ENCODE measurements at regions not wholly inside any gene's neighbourhood (a gene's known extent, or its start where the extent isn't known, plus 50 kb on each side); places are given as distances from the start of the nearest gene placed in this dataset.

GRCh38 chr5:6082685-6083084 lies 295.7 kb downstream of the MED10 start:
- Histone ChIP-seq H3K79me2 (ENCODE audit: control insufficient read depth in 1 of 2, insufficient read depth in 2 of 2, low read length in 2 of 2) (no peaks in the 10 kb centered on the region), H3K4me1 (replicated peaks in 1 of 4; ENCODE audit: control insufficient read depth in 3 of 4, insufficient read depth in 4 of 4, low read length in 3 of 4) (no peaks in the 10 kb centered on the region; a peak in 1 of 7 replicates), H3K4me2 (ENCODE audit: insufficient read depth in 1 of 2, low read depth in 2 of 2, low read length in 2 of 2) (no peak overlapping the region), H3K79me1 (ENCODE audit: low read depth, low read length) (0 out of 2 replicates have a peak, but pooled peaks cover 2% of the 10 kb centered on the region), H3K14ac (ENCODE audit: insufficient read length) (no peak overlapping the region), H2BK120ac (replicated peaks; ENCODE audit: low read depth, low read length) (no peak overlapping the region), H2AK5ac (ENCODE audit: low read depth, low read length) (no peak overlapping the region), H3K9me3 (ENCODE audit: insufficient read depth in 2 of 2, low read depth in 1 of 2, low read length in 1 of 2) (no peaks in the 10 kb centered on the region), H2BK15ac (ENCODE audit: low read length) (no peak overlapping the region), H4K5ac (ENCODE audit: insufficient read length, low read depth, low read length) (no peak overlapping the region), H3K36me3 (ENCODE audit: control insufficient read depth in 2 of 4, insufficient read depth in 4 of 4, low read length in 3 of 4) (no peaks in the 10 kb centered on the region), H2AFZ (ENCODE audit: low read length) (no peak overlapping the region), H3K27ac (ENCODE audit: low read depth, low read length) (no peak overlapping the region), H3K27me3 (replicated peaks in 1 of 4; ENCODE audit: control insufficient read depth in 3 of 4, extremely low read depth in 1 of 4, insufficient read depth in 3 of 4, low read length in 3 of 4) (no peaks in the 10 kb centered on the region), H3K56ac (replicated peaks; ENCODE audit: insufficient read length, low read depth, low read length) (no peak overlapping the region), H2BK20ac (ENCODE audit: low read length) (no peak overlapping the region), H3K23me2 (ENCODE audit: low read depth, low read length) (no peaks in the 10 kb centered on the region), H4K91ac (replicated peaks; ENCODE audit: insufficient read length, low read length) (no peak overlapping the region), H3K9ac (replicated peaks in 1 of 4; ENCODE audit: extremely low read depth in 1 of 4, low read depth in 3 of 4, low read length in 3 of 4) (no peak overlapping the region), H3K4me3 (ENCODE audit: extremely low read depth in 1 of 4, insufficient read depth in 2 of 4, low read depth in 3 of 4, low read length in 4 of 4) (no peak overlapping the region), H4K20me1 (replicated peaks in 1 of 2; ENCODE audit: control insufficient read depth in 1 of 2, insufficient read depth in 2 of 2, low read length in 2 of 2) (peaks cover 0 to 3% of the 10 kb centered on the region in 2 experiments), H4K8ac (ENCODE audit: extremely low read depth, insufficient read depth, low read length) (no peak overlapping the region), H3K23ac (ENCODE audit: insufficient read length) (no peak overlapping the region), H2BK12ac (ENCODE audit: low read depth, low read length) (0 out of 2 replicates have a peak overlapping the region, but pooled peaks have one; percentile 50), H3K18ac (ENCODE audit: extremely low read depth, low read length) (no peak overlapping the region), H3K4ac (replicated peaks; ENCODE audit: insufficient read length, low read depth, low read length) (no peak overlapping the region), H2BK5ac (ENCODE audit: low read depth, low read length) (no peak overlapping the region)
- DNase-seq (ENCODE audit: low read depth in 1 of 2, low spot score in 2 of 2) (no peak), FAIRE-seq (no peak)
- CTCF ChIA-PET (ENCODE audit: partially characterized antibody): no interaction called here
- WGBS, 2 experiments (ENCODE audit: extremely low coverage in 1 of 2, insufficient coverage in 1 of 2, insufficient read length in 1 of 2, insufficient replicate concordance in 2 of 2, low coverage in 1 of 2, low lambda C conversion rate in 2 of 2, missing lambda C conversion rate in 1 of 2): 94% methylated on average over 2 of the region's 2 CpGs; no CpG with 5 or more reads in 1 of the 2 experiments
- TF ChIP-seq GABPA (IDR thresholded peaks at IDR 0.05; ENCODE audit: borderline replicate concordance, insufficient read depth, low read length): no peak
- no peak for TF ChIP-seq RXRA (IDR thresholded peaks at IDR 0.05; ENCODE audit: insufficient read depth, low read depth, low read length)
- no peak for TF ChIP-seq BACH1 (IDR thresholded peaks at IDR 0.05; ENCODE audit: low read length)
- TF ChIP-seq YY1 (IDR thresholded peaks at IDR 0.05; ENCODE audit: low read depth, low read length): no peak
- TF ChIP-seq KDM5A (IDR thresholded peaks at IDR 0.05; ENCODE audit: low read length): no peak
- no peak for TF ChIP-seq SP1 (IDR thresholded peaks at IDR 0.05; ENCODE audit: low read depth, low read length)
- no peak for TF ChIP-seq SP4 (IDR thresholded peaks at IDR 0.05; ENCODE audit: low read length)
- POLR2A ChIA-PET (ENCODE audit: partially characterized antibody): no interaction called here

Data from H1 (cell line).